SK-N-SH (cell line): ENCODE measurements at regions not wholly inside any gene's neighbourhood (a gene's known extent, or its start where the extent isn't known, plus 50 kb on each side); places are given as distances from the start of the nearest gene placed in this dataset.

ENCODE experiments used
- CTCF ChIP-seq: fragments of 200-600 bp; sonication (generic); IDR thresholded peaks from 2 replicates; pipeline ENCODE4 v1.6.1; 2017; ENCODE audit warnings: antibody characterized with exemption, mild to moderate bottlenecking, moderate library complexity
- FOSL2 ChIP-seq: IDR thresholded peaks from 2 replicates; pipeline ENCODE4 v1.4.0; 2012; ENCODE audit warnings: low read depth, mild to moderate bottlenecking, moderate library complexity, borderline replicate concordance
- GABPA ChIP-seq: IDR thresholded peaks from 2 replicates; pipeline ENCODE4 v1.4.0; 2012; ENCODE audit warnings: low read depth, mild to moderate bottlenecking
- MAX ChIP-seq: IDR thresholded peaks from 2 replicates; pipeline ENCODE4 v1.4.0; 2012; ENCODE audit warnings: low read depth
- NFIC ChIP-seq: IDR thresholded peaks from 2 replicates; pipeline ENCODE4 v1.4.0; 2012; ENCODE audit warnings: borderline replicate concordance
- POLR2AphosphoS5 ChIP-seq: IDR thresholded peaks from 2 replicates; pipeline ENCODE4 v1.6.1; 2012; ENCODE audit warnings: low read depth, low read length
- RFX5 ChIP-seq: IDR thresholded peaks from 2 replicates; pipeline ENCODE4 v1.6.1; 2012; ENCODE audit warnings: mild to moderate bottlenecking, improper control_type of control experiment, low read length

- TF ChIP-seq CTCF (no peak), MAX (no peak), GABPA (no peak), RFX5 (no peak), POLR2AphosphoS5 (no peak), FOSL2 (no peak), NFIC (no peak)
Observed at GRCh38 chr13:90232291-90232690, 1115.2 kb upstream of the MIR17HG start.
